Prostate gland (tissue), 2 donors: ENCODE measurements at regions not wholly inside any gene's neighbourhood (a gene's known extent, or its start where the extent isn't known, plus 50 kb on each side); places are given as distances from the start of the nearest gene placed in this dataset.

Experiments used
- DNase-seq: peaks from one replicate; pipeline ENCODE4 v3.0.0-alpha.2; 2019; ENCODE audit warnings: low spot score
- H3K27ac ChIP-seq, 2 donors: fragments of 200-600 bp; sonication (generic); 2 replicates each; pipeline ENCODE4 v1.5.1; 2017 to 2019
- H3K27me3 ChIP-seq: fragments of 200-600 bp; sonication (generic); replicated peaks from 2 replicates; pipeline ENCODE4 v1.5.1; 2019; ENCODE audit not compliant: insufficient read depth
- H3K36me3 ChIP-seq, 2 donors: fragments of 200-600 bp; sonication (generic); 1 replicate in 1 of 2; 2 replicates in 1 of 2; pipeline versions ENCODE4 v1.5.1 to v1.8.1; 2017 to 2019
- H3K4me1 ChIP-seq: fragments of 200-600 bp; sonication (generic); replicated peaks from 2 replicates; pipeline ENCODE4 v1.5.1; 2019
- H3K4me3 ChIP-seq, 2 donors: fragments of 200-600 bp; sonication (generic); 2 replicates each; pipeline ENCODE4 v1.5.1; 2017 to 2019
- H3K9me3 ChIP-seq: fragments of 200-600 bp; sonication (generic); 2 replicates; pipeline ENCODE4 v1.5.1; 2017
- CTCF ChIP-seq, 4 experiments: fragments of 200-600 bp in 2 of 4; fragments of 450-650 bp in 2 of 4; sonication (generic) in 2 of 4; IDR thresholded peaks; 1 replicate in 3 of 4; 2 replicates in 1 of 4; pipeline ENCODE4 v1.5.1; 2016 to 2019; ENCODE audit warnings: antibody characterized with exemption in 4 of 4, mild to moderate bottlenecking in 2 of 4, moderate library complexity in 2 of 4
- POLR2A ChIP-seq: fragments of 450-650 bp; IDR thresholded peaks from one replicate; pipeline ENCODE4 v1.6.1; 2016; ENCODE audit warnings: antibody characterized with exemption, mild to moderate bottlenecking
- POLR2AphosphoS5 ChIP-seq: sonication (generic); formaldehyde crosslinking; IDR thresholded peaks from one replicate; pipeline ENCODE4 v1.6.1; 2017; ENCODE audit warnings: antibody characterized with exemption
- WGBS: methylation state at CpG from one replicate; pipeline ENCODE4 v1.1.5; 2018; 5-methylcytosine and 5-hydroxymethylcytosine counted together
- intact Hi-C: fragments of 100-400 bp; cut with DNase I; formaldehyde crosslinking; loops from one replicate; pipeline ENCODE4 v1.14.2; 2022

GRCh38 chr20:19832875-19833274 is 74.8 kb downstream of the RIN2 start:
- intact Hi-C loops, result no loop called here

DNA sequence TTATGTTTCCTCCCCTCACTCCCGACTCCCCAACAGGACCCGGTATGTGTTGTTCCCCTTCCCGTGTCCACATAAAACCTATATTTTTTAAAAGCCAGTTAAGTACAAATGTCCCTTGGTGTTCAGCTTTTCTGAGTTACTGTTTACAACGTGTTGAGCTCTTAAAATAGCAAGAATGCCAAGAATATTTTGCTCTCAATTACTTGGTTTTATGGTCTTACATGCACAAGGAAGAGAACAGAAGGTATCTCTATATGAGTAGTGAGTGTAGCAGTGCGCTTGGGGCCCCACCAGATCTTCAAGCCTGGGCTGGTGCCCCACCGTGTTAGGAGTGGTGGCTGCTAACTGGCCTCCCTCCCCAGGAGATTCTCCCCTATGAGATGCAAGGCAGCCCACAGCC is 75.3 kb downstream of the RIN2 start:
- no peaks in the 10 kb centered on the region for H3K9me3 ChIP-seq
- H3K4me1 ChIP-seq, result no peaks in the 10 kb centered on the region
- WGBS, result 37% methylated on average over 6 of the region's 6 CpGs
- no peak for TF ChIP-seq POLR2A
- no peak for TF ChIP-seq CTCF (IDR thresholded peaks at IDR 0.05)
- no peak for TF ChIP-seq POLR2AphosphoS5
- no peak overlapping the region for H3K27ac ChIP-seq
- no peak for DNase-seq
- H3K27me3 ChIP-seq, result no peaks in the 10 kb centered on the region
- H3K36me3 ChIP-seq, result no peaks in the 10 kb centered on the region
- H3K4me3 ChIP-seq, result no peak overlapping the region
- intact Hi-C loops, result no loop called here

More at GRCh38 chr20:19832875-19833274, 74.8 kb downstream of the RIN2 start:
- no peak for TF ChIP-seq POLR2AphosphoS5
- TF ChIP-seq POLR2A, result no peak
- TF ChIP-seq CTCF (IDR thresholded peaks at IDR 0.05), result no peak
- no peak for DNase-seq
- Histone ChIP-seq H3K4me1 (no peaks in the 10 kb centered on the region), H3K27me3 (no peaks in the 10 kb centered on the region), H3K36me3 (no peaks in the 10 kb centered on the region), H3K4me3 (no peak overlapping the region), H3K27ac (no peak overlapping the region), H3K9me3 (no peaks in the 10 kb centered on the region)
- WGBS, result 79% methylated on average over 5 of the region's 5 CpGs

DNA sequence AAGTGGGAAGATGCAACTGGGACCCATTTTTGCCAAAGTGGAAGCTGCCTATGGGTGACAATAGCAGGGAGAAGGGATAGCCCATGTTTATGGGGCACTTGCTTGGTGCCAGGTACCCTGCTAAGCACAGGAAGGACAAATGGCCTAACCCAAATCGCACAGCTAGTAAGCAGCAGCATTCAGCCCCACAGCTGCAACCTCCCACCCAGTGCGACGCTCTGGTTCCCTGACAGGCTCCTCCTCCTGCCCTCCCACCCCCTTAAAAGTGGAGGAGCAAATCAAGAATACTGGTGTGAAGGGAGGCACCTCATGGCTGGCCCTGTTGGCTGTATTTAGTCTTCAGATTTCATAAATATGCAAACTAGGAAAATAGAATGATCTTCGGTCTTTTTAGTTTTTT is 76.2 kb downstream of the RIN2 start:
- no peak for DNase-seq
- TF ChIP-seq POLR2AphosphoS5 (no peak), POLR2A (no peak), CTCF (IDR thresholded peaks at IDR 0.05) (no peak)
- no peaks in the 10 kb centered on the region for H3K27me3 ChIP-seq
- intact Hi-C loops, result no loop called here
- no peak overlapping the region for H3K4me3 ChIP-seq
- H3K36me3 ChIP-seq, result no peaks in the 10 kb centered on the region
- 91% methylated on average over 4 of the region's 4 CpGs for WGBS
- H3K9me3 ChIP-seq, result no peaks in the 10 kb centered on the region
- no peaks in the 10 kb centered on the region for H3K4me1 ChIP-seq
- H3K27ac ChIP-seq, result no peak overlapping the region

DNA sequence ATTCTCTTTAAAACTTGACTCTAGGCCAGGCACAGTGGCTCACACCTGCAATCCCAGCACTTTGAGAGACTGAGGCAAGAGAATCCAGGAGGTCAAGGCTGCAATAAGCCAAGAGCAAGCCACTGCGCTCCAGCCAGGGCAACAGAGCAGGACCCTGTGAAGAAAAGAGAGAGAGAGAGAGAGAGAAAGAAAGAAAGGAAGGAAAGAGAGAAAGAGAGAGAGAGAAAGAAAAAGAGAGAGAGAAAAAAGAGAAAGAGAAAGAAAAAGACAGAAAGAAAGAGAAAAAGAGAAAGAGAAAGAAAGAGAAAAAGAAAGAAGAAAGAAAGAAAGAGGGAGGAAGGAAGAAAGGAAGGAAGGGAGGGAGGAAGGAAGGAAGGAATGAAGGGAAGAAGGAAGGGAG is 76.7 kb downstream of the RIN2 start:
- DNase-seq, result no peak
- no peaks in the 10 kb centered on the region for H3K36me3 ChIP-seq
- 94% methylated on average over 1 of the region's 1 CpG for WGBS
- intact Hi-C loops, result no loop called here
- no peak for TF ChIP-seq POLR2A
- no peaks in the 10 kb centered on the region for H3K4me1 ChIP-seq
- no peak overlapping the region for H3K4me3 ChIP-seq
- H3K9me3 ChIP-seq, result no peaks in the 10 kb centered on the region
- no peaks in the 10 kb centered on the region for H3K27me3 ChIP-seq
- no peak overlapping the region for H3K27ac ChIP-seq

- H3K4me3 ChIP-seq, result no peak overlapping the region
- intact Hi-C loops, result no loop called here
- WGBS, result 57% methylated on average over 9 of the region's 9 CpGs
- no peak for DNase-seq
- H3K27ac ChIP-seq, result no peak overlapping the region
- no peaks in the 10 kb centered on the region for H3K9me3 ChIP-seq
- H3K4me1 ChIP-seq, result no peaks in the 10 kb centered on the region
- TF ChIP-seq POLR2AphosphoS5 (no peak), POLR2A (no peak), CTCF (IDR thresholded peaks at IDR 0.05) (no peak)
- no peaks in the 10 kb centered on the region for H3K27me3 ChIP-seq
- no peaks in the 10 kb centered on the region for H3K36me3 ChIP-seq
These were observed 77.6 kb downstream of the RIN2 start for GRCh38 chr20:19835533-19836222.
